ENCODE measurements at regions not wholly inside any gene's neighbourhood (a gene's known extent, or its start where the extent isn't known, plus 50 kb on each side); places are given as distances from the start of the nearest gene placed in this dataset.

DNA sequence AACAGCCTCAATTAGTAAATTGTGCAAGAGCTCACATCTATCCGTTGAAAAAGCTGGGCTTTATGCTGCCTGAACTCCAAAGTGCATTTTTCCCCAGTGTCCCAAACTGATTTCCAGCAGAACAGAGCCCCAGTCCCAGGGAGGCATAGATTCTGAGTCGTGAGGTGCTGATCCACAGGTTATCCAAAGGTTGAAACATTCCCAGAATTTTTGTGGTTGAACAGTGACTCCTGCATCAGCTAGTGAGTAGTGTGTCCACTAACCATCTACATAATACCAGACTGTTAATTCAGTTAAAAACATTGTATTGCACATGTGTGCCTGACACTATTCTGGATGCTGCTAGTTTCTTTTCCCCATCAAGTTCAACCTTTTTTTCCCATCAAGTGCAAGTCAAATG lies 761.5 kb downstream of the GATA3 start:
- no peak for TF ChIP-seq POLR2A (IDR thresholded peaks at IDR 0.05; ENCODE audit: low read length)
- no peak for TF ChIP-seq GATA1 (IDR thresholded peaks at IDR 0.05; ENCODE audit: low read depth, low read length)
